NCI-H128 (cell line): ENCODE measurements at regions not wholly inside any gene's neighbourhood (a gene's known extent, or its start where the extent isn't known, plus 50 kb on each side); places are given as distances from the start of the nearest gene placed in this dataset.

Source experiments
- DNase-seq: peaks from one replicate; lab custom pipeline; 2025; ENCODE audit not compliant: unreplicated experiment; lab: John Stamatoyannopoulos, UW

GRCh38 chr1:63710308-63710707 is 63.5 kb upstream of the ROR1 start:
- DNase-seq, result no peak

DNA sequence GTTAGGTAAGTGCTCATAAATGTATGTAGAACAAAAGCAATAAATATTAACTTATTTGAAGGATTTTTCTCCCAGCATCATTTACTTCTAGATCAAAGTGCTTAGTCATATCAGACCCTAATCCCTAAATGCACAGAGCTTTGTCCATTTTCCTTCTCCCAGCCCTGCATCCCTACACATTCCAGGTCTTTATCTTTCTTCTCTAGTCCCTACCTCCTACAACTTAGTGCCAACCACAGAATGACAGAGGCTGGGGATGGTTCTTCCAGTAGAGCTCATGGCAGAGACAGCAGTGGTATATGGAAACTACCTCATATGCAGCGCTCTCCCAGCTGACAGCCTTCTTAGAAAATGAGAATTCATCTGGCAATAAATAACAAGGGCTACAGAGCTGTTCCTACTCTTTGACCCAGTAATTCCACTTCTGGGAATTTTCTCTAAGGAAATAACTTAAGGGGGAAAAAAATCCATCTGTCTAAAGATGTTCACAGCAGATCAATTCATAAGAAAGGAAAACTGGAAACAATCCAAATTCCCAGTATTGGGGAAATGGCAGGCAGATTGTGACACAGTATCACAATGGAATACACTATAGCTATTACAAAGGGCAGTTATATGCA is 62.9 kb upstream of the ROR1 start:
- no peak for DNase-seq

- no peak for DNase-seq
These were observed 60.8 kb upstream of the ROR1 start for GRCh38 chr1:63713041-63713440.

- DNase-seq, result no peak
These were observed 60.0 kb upstream of the ROR1 start for GRCh38 chr1:63713627-63714481.

DNA sequence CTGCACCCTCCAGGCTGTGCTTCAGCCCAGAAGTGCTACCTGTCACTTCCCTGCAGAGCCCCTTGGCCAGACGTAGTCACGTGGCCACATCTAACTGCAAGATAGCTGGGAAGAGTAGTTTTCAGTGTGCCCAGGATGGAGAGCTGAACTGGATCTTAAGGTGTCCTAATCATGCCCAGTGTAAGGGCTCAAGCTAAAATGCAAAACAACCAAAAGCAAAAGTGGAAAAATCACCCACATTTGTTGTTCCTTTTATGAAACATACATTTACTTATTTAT is 59.4 kb upstream of the ROR1 start:
- DNase-seq, result no peak

DNA sequence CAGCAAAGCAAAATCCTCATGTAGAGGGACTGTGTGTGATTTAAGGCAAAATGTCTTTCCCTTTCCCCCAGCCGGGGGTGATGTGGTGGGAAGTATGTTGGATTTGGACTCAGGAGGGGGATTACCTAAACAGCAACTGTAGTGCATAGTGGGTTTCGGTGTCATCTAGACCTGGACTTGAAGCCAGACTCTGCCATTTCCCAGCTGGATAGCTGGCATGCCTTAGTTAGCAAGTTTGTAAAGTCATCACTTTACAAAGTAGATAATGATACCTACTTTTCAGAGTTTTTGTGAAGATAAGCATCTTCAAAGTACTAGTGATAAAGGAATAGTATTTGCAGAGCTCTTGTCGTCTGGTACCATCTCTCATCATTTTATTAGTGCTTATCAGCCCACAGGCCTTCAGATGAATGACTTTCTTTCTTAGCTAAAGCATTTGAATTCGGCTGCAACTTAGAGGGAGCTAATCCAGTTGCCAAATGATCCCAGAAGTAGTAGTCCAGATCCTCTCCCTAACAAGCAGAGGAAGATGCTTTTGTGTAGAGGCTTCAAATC is 56.2 kb upstream of the ROR1 start:
- DNase-seq, result no peak

- no peak for DNase-seq
These were observed 55.3 kb upstream of the ROR1 start for GRCh38 chr1:63718541-63718970.

GRCh38 chr1:63721531-63722189 is 52.2 kb upstream of the ROR1 start:
- DNase-seq, result peak; percentile 13

- DNase-seq, result no peak
These were observed 50.2 kb upstream of the ROR1 start for GRCh38 chr1:63723602-63724001.
